Caco-2 (cell line): ENCODE measurements at regions not wholly inside any gene's neighbourhood (a gene's known extent, or its start where the extent isn't known, plus 50 kb on each side); places are given as distances from the start of the nearest gene placed in this dataset.

Experiments used
- BruUV-seq: library from RNA; stranded (reverse); fragments of 400-500 nt; replicated peaks from 2 replicates; lab custom pipeline; 2021; lab: Mats Ljungman, UMichigan
- CTCF ChIA-PET: fragments of 300-600 bp; sonication (Branson Sonifier 250); formaldehyde crosslinking; loops from one replicate; lab custom pipeline; 2022; ENCODE audit warnings: antibody characterized with exemption; lab: Charles Lee
- POLR2A ChIA-PET: fragments of 300-600 bp; sonication (Branson Sonifier 250); formaldehyde crosslinking; loops from one replicate; lab custom pipeline; 2022; ENCODE audit warnings: antibody characterized with exemption; lab: Charles Lee
- DNase-seq, 2 experiments: peaks; one replicate each; pipeline versions ENCODE4 v3.0.0 to v3.0.0-alpha.2; 2020 to 2022
- H3K27me3 ChIP-seq: replicated peaks from 2 replicates; pipeline ENCODE4 v1.6.0; 2011; ENCODE audit warnings: low read length; ENCODE audit not compliant: control insufficient read depth, insufficient read depth
- H3K36me3 ChIP-seq: 2 replicates; pipeline ENCODE4 v1.5.1; 2011; ENCODE audit warnings: low read length; ENCODE audit not compliant: control insufficient read depth, insufficient read depth
- H3K4me1 ChIP-seq: fragments of 250-450 bp; sonication (Bioruptor Pico); 2 replicates; pipeline ENCODE4 v1.5.1; 2020; ENCODE audit warnings: mild to moderate bottlenecking
- H3K4me3 ChIP-seq: 2 replicates; pipeline ENCODE4 v1.5.1; 2011; ENCODE audit warnings: low read depth, mild to moderate bottlenecking, control low read depth, low read length
- H3K9me3 ChIP-seq: fragments of 250-450 bp; sonication (Bioruptor Pico); 2 replicates; pipeline ENCODE4 v1.5.1; 2020; ENCODE audit warnings: mild to moderate bottlenecking, moderate library complexity
- H3K27ac Mint-ChIP-seq: one replicate; pipeline ENCODE4 v1.8.0; 2022; ENCODE audit warnings: mixed read lengths; ENCODE audit not compliant: unreplicated experiment
- H3K27me3 Mint-ChIP-seq: one replicate; pipeline ENCODE4 v1.8.0; 2022; ENCODE audit warnings: mixed read lengths; ENCODE audit not compliant: insufficient read depth, unreplicated experiment
- H3K36me3 Mint-ChIP-seq: one replicate; pipeline ENCODE4 v1.8.0; 2022; ENCODE audit warnings: mild to moderate bottlenecking, mixed read lengths; ENCODE audit not compliant: insufficient read depth, unreplicated experiment
- H3K4me1 Mint-ChIP-seq: one replicate; pipeline ENCODE4 v1.8.0; 2022; ENCODE audit warnings: low read depth, mixed read lengths; ENCODE audit not compliant: unreplicated experiment
- H3K4me3 Mint-ChIP-seq: one replicate; pipeline ENCODE4 v1.8.0; 2022; ENCODE audit warnings: mild to moderate bottlenecking, moderate library complexity, mixed read lengths; ENCODE audit not compliant: unreplicated experiment
- H3K9me3 Mint-ChIP-seq: one replicate; pipeline ENCODE4 v1.8.0; 2022; ENCODE audit warnings: mixed read lengths; ENCODE audit not compliant: unreplicated experiment
- CTCF ChIP-seq, 2 experiments: fragments of 200-600 bp in 1 of 2; IDR thresholded peaks; 1 replicate in 1 of 2; 2 replicates in 1 of 2; pipeline versions ENCODE4 v1.5.1 to v1.8.0; 2011 to 2022; ENCODE audit warnings: antibody characterized with exemption in 1 of 2, control low read depth in 1 of 2, inconsistent platforms in 1 of 2, low read depth in 1 of 2, low read length in 1 of 2, mild to moderate bottlenecking in 1 of 2, moderate library complexity in 1 of 2; ENCODE audit not compliant: insufficient read depth in 1 of 2, severe bottlenecking in 1 of 2, unreplicated experiment in 1 of 2
- intact Hi-C: fragments of 100-400 bp; cut with micrococcal nuclease; formaldehyde crosslinking; loops from one replicate; pipeline ENCODE4 v1.10.0; 2022; ENCODE audit not compliant: unreplicated experiment

- H3K36me3 ChIP-seq, result no peaks in the 10 kb centered on the region
- Mint-ChIP-seq H3K27ac (no peak overlapping the region), H3K27me3 (peaks cover 16% of the 10 kb centered on the region), H3K4me1 (no peaks in the 10 kb centered on the region), H3K36me3 (no peaks in the 10 kb centered on the region), H3K9me3 (no peaks in the 10 kb centered on the region), H3K4me3 (no peak overlapping the region)
- no peaks in the 10 kb centered on the region for H3K4me1 ChIP-seq
- no peaks in the 10 kb centered on the region for H3K9me3 ChIP-seq
- BruUV-seq, result no TSS peak
- POLR2A ChIA-PET, result no interaction called here
- no peak for DNase-seq
- no peak overlapping the region for H3K4me3 ChIP-seq
- CTCF ChIA-PET, result no interaction called here
- TF ChIP-seq CTCF (IDR thresholded peaks at IDR 0.05; ENCODE audit: insufficient read depth in 1 of 2, low read depth in 1 of 2, low read length in 1 of 2, severe bottlenecking in 1 of 2, unreplicated experiment in 1 of 2), result no peak
- intact Hi-C loops, result no loop called here
- no peaks in the 10 kb centered on the region for H3K27me3 ChIP-seq
Measured at GRCh38 chr1:4447778-4448420, 206.5 kb upstream of the AJAP1 start.

- Histone ChIP-seq H3K4me1 (no peaks in the 10 kb centered on the region), H3K9me3 (no peaks in the 10 kb centered on the region), H3K36me3 (no peaks in the 10 kb centered on the region), H3K27me3 (no peaks in the 10 kb centered on the region), H3K4me3 (no peak overlapping the region)
- no peaks in the 10 kb centered on the region for H3K36me3 Mint-ChIP-seq
- no peak for TF ChIP-seq CTCF (IDR thresholded peaks at IDR 0.05; ENCODE audit: insufficient read depth in 1 of 2, low read depth in 1 of 2, low read length in 1 of 2, severe bottlenecking in 1 of 2, unreplicated experiment in 1 of 2)
- no peak for DNase-seq
- H3K27me3 Mint-ChIP-seq, result peaks cover 7% of the 10 kb centered on the region
- no peaks in the 10 kb centered on the region for H3K9me3 Mint-ChIP-seq
- BruUV-seq, result no TSS peak
- H3K27ac Mint-ChIP-seq, result no peak overlapping the region
- CTCF ChIA-PET, result no interaction called here
- H3K4me3 Mint-ChIP-seq, result no peak overlapping the region
- intact Hi-C loops, result no loop called here
- POLR2A ChIA-PET, result no interaction called here
- no peaks in the 10 kb centered on the region for H3K4me1 Mint-ChIP-seq
Measured at GRCh38 chr1:4449972-4450371, 204.4 kb upstream of the AJAP1 start.

- H3K4me1 Mint-ChIP-seq, result no peaks in the 10 kb centered on the region
- POLR2A ChIA-PET, result no interaction called here
- DNase-seq, result no peak
- H3K36me3 Mint-ChIP-seq, result no peaks in the 10 kb centered on the region
- Histone ChIP-seq H3K4me1 (no peaks in the 10 kb centered on the region), H3K27me3 (no peaks in the 10 kb centered on the region), H3K36me3 (no peaks in the 10 kb centered on the region), H3K4me3 (no peak overlapping the region), H3K9me3 (no peaks in the 10 kb centered on the region)
- no peaks in the 10 kb centered on the region for H3K27me3 Mint-ChIP-seq
- CTCF ChIA-PET, result no interaction called here
- no peak overlapping the region for H3K27ac Mint-ChIP-seq
- TF ChIP-seq CTCF (IDR thresholded peaks at IDR 0.05; ENCODE audit: insufficient read depth in 1 of 2, low read depth in 1 of 2, low read length in 1 of 2, severe bottlenecking in 1 of 2, unreplicated experiment in 1 of 2), result no peak
- BruUV-seq, result no TSS peak
- intact Hi-C loops, result no loop called here
- no peaks in the 10 kb centered on the region for H3K9me3 Mint-ChIP-seq
- no peak overlapping the region for H3K4me3 Mint-ChIP-seq
Measured at GRCh38 chr1:4452701-4453100, 201.7 kb upstream of the AJAP1 start.
